ENCODE measurements at regions not wholly inside any gene's neighbourhood (a gene's known extent, or its start where the extent isn't known, plus 50 kb on each side); places are given as distances from the start of the nearest gene placed in this dataset.
"Not testable (repeated sequence)": the region's sequence is repeated elsewhere in the genome, so short reads cannot be mapped to it uniquely, and the experiment has no call there.

GRCh38 chr4:117549524-117549923 is 464.1 kb upstream of the TRAM1L1 start:
- no peak for DNase-seq (ENCODE audit: low read depth, low spot score)

DNA sequence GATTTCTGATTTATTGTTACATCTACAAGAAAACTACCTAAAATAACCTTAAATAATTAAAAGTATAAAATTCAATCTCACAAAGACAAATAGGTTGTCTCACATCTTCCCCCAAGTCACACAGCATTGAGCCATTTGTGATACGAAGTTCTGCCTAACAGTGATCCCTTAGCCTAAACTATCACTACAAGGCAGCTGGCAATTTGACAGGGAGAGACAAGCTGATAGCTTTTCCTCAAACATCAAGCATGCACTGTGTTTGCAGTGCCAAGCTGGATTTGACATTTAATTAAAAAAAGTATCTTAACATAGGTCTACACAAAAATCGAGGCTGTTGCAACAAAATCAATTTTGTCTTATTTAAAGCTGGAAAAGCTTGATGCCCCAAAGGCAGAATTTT is 464.7 kb upstream of the TRAM1L1 start:
- no peak for DNase-seq (ENCODE audit: low read depth, low spot score)

DNA sequence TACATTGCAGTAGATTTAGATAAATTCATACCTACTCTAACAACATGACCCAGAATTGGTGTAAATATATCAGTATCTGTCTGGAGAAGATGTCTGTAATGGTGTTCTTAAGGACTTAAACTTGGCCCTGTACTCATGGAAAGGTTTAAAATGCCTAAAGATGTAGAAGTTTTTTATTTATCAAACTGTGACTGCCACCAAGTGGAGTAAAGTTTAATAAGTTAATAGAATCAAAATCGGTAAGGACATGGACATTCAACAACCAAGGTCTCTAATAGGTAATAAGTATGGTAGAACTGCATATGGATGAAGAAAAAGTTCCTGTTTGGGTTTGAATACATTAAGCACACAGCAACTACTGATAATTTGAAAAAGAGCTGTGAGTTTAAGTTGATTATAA is 474.0 kb upstream of the NDST3 start:
- no peak for DNase-seq (ENCODE audit: low read depth, low spot score)

DNA sequence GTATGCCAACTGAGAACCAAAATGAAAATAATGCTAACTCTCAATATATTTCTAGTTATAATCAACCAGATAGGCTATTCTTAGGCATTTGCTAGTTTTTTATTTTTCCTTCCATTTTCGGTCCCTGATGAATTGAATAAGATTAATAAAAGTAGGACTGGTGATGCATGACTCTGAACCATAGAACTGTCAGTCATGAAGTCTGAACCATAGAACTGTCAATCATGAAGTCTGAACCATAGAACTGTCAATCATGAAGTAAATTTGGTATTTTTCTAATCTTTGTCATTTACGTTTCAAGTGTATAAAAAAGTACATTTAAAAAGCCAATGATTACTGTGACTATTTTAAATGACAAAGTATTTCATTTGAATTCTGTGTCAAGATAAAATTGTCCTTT is 460.2 kb upstream of the NDST3 start:
- DNase-seq (ENCODE audit: low read depth, low spot score): no peak

- DNase-seq (ENCODE audit: low read depth, low spot score): no peak
Measured at GRCh38 chr4:117575850-117576249, 458.4 kb upstream of the NDST3 start.

- no peak for DNase-seq (ENCODE audit: low read depth, low spot score)
Measured at GRCh38 chr4:117577686-117578311, 456.5 kb upstream of the NDST3 start.

DNA sequence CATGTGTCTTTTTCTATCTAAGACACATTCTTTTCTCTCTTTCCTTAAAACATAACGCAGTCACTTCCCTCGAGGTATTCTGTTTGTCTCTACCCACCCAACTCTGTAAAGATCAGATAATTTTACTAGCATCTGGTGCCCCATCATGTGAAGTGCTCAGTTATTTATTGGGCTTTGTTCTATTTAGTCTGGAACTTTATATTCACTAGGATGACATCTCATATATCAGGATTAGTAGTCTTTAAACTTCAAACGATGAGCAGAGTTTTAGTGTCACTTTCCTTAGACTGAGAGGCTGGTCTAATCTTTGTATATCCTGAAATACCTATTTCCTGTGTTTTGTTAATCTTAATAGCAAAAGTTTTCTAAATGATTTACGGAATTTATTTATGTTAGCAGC is 445.5 kb upstream of the NDST3 start:
- DNase-seq (ENCODE audit: low read depth, low spot score): no peak

DNA sequence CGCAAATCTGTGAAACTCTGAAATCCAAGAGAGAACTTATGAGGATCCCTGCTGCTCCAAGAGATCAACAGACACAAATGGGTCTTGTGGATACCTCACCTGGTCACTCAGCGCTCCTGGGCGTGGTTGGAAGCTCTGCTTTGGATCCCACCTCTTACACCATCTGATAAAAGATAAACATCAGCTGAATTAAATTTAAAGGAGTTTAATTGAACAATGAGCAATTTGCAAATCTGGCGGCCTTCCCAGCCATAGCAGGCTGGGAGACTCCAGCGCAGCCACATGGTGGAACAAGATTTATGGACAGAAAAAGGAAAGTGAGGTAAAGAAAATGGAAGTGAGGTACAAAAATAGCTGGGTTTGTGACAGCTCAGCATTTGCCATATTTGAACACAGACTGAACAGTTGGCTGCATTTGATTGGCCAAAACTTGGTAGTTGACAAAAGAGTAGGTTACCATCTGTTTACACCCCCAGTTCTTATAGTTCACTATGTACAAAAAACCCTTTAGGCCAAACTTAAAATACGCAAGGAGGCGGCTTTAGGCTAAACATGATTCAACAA is 437.3 kb upstream of the NDST3 start:
- no peak for DNase-seq (ENCODE audit: low read depth, low spot score)

GRCh38 chr4:117599393-117599792 is 434.9 kb upstream of the NDST3 start:
- DNase-seq (ENCODE audit: low read depth, low spot score): not testable (repeated sequence)

DNA sequence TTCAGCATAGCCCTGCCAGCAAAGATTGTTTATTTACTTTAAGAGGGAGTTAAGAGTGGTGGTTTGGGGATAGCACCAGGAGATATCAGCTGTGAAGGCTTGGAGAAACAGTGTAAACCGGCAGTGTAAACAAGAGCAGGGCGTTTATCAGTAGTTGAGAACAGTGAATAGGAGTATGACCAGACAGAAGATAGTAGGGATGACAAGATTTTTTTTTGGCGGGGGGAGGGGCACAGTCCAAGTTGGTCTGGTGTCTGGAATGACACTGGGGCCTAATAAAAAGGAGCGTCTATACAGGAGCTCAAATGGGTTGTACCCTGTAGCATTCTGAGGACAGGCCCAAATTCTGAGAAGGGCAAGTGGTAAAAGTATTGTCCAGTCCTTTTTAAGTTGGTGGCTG is 433.4 kb upstream of the NDST3 start:
- DNase-seq (ENCODE audit: low read depth, low spot score): not testable (repeated sequence)

GRCh38 chr4:117610706-117611308 is 423.5 kb upstream of the NDST3 start:
- no peak for DNase-seq (ENCODE audit: low read depth, low spot score)

DNA sequence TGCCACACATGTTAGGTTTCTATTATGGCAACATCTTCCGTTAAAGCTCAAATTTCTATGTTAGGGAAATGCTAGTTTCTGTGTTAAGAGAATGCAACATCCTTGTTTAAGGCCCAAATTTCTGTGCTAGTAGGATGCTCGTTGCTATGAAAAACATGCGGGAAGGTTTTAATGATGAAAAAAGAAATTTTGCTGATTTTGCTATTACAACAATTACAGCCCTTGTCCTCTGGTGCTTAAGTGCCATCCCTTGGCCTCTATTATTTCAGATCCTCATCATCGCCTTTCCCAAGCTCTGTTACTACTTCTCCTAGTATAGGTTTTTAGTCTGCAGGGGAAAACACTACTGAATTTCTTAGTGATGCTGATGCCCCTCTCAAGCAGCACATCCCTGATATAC is 412.6 kb upstream of the NDST3 start:
- no peak for DNase-seq (ENCODE audit: low read depth, low spot score)

GRCh38 chr4:117623326-117623725 is 411.0 kb upstream of the NDST3 start:
- DNase-seq (ENCODE audit: low read depth, low spot score): no peak

- DNase-seq (ENCODE audit: low read depth, low spot score): no peak
Measured at GRCh38 chr4:117626664-117627063, 407.6 kb upstream of the NDST3 start.

- DNase-seq (ENCODE audit: low read depth, low spot score): no peak
Measured at GRCh38 chr4:117634716-117635115, 399.6 kb upstream of the NDST3 start.

GRCh38 chr4:117637347-117637746 is 396.9 kb upstream of the NDST3 start:
- no peak for DNase-seq (ENCODE audit: low read depth, low spot score)

DNA sequence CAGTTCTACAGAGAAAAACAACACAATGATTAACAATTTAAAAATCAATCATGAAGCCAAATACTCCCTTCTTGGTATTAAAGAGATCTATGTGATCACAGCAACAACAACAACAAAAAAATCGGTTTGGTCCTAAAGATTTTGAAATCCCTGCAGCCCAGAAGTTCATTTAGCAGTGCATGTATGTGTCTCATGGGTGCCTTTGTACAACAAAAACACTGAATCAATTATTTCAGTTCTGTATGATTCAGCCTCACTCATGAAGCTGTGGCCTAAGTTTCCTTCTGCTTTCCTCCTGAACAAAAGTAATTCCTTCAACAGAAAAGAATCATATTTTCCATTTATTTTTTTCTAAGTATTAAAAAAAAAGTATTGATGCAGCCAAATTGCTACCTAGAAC is 393.4 kb upstream of the NDST3 start:
- no peak for DNase-seq (ENCODE audit: low read depth, low spot score)

- DNase-seq (ENCODE audit: low read depth, low spot score): no peak
Measured at GRCh38 chr4:117641519-117641918, 392.8 kb upstream of the NDST3 start.

DNA sequence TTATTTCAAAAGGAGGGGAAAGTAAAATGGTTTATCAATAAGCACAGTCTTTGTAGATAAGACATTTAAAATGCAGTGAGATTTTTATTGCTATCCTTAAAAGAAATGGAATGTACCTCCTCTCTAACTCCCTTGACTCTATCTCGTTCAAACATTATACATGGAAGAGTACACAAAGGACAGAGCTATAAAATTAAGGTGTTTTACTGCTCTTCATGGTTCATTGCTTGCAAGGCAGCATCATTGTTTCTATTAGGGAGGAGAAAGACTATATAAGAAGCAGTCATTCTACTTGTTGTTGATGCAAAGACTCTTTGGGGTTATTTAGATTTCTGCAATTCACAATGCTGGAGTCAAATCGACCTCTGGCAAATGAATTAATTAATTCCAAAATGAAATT is 380.2 kb upstream of the NDST3 start:
- no peak for DNase-seq (ENCODE audit: low read depth, low spot score)

- no peak for DNase-seq (ENCODE audit: low read depth, low spot score)
Measured at GRCh38 chr4:117660668-117661067, 373.6 kb upstream of the NDST3 start.

GRCh38 chr4:117661091-117662072 is 372.9 kb upstream of the NDST3 start:
- no peak for DNase-seq (ENCODE audit: low read depth, low spot score)

GRCh38 chr4:117664706-117665444 is 369.4 kb upstream of the NDST3 start:
- DNase-seq (ENCODE audit: low read depth, low spot score): no peak

Data from iPS DF 19.7 (cell line).